HG02642 (cell line): ENCODE measurements at regions not wholly inside any gene's neighbourhood (a gene's known extent, or its start where the extent isn't known, plus 50 kb on each side); places are given as distances from the start of the nearest gene placed in this dataset.
"Not testable (repeated sequence)": the region's sequence is repeated elsewhere in the genome, so short reads cannot be mapped to it uniquely, and the experiment has no call there.

Experiments
- ATAC-seq: cut with Tn5 transposase; IDR thresholded peaks from one replicate; pipeline ENCODE4 v1.9.1; 2021; ENCODE audit warnings: mild to moderate bottlenecking; ENCODE audit not compliant: unreplicated experiment, poor library complexity

- no peak for ATAC-seq
Observed at GRCh38 chr20:12700701-12701100, 308.1 kb upstream of the SPTLC3 start.

GRCh38 chr20:12702312-12702711 lies 306.5 kb upstream of the SPTLC3 start:
- ATAC-seq: no peak

GRCh38 chr20:12715371-12715770 lies 293.4 kb upstream of the SPTLC3 start:
- ATAC-seq: no peak

- ATAC-seq: no peak
Observed at GRCh38 chr20:12715991-12716680, 292.6 kb upstream of the SPTLC3 start.

- no peak for ATAC-seq
Observed at GRCh38 chr20:12717061-12717460, 291.7 kb upstream of the SPTLC3 start.

- ATAC-seq: no peak
Observed at GRCh38 chr20:12718619-12719018, 290.2 kb upstream of the SPTLC3 start.

- no peak for ATAC-seq
Observed at GRCh38 chr20:12721636-12722035, 287.1 kb upstream of the SPTLC3 start.

- ATAC-seq: no peak
Observed at GRCh38 chr20:12722091-12722490, 286.7 kb upstream of the SPTLC3 start.

- no peak for ATAC-seq
Observed at GRCh38 chr20:12723811-12724210, 285.0 kb upstream of the SPTLC3 start.

GRCh38 chr20:12728782-12729181 lies 280.0 kb upstream of the SPTLC3 start:
- ATAC-seq: no peak

- ATAC-seq: no peak
Observed at GRCh38 chr20:12729326-12729725, 279.4 kb upstream of the SPTLC3 start.

GRCh38 chr20:12733811-12734210 lies 275.0 kb upstream of the SPTLC3 start:
- ATAC-seq: no peak

- ATAC-seq: no peak
Observed at GRCh38 chr20:12737497-12737896, 271.3 kb upstream of the SPTLC3 start.

GRCh38 chr20:12737900-12738299 lies 270.9 kb upstream of the SPTLC3 start:
- ATAC-seq: no peak

GRCh38 chr20:12740647-12741046 lies 268.1 kb upstream of the SPTLC3 start:
- no peak for ATAC-seq

GRCh38 chr20:12744037-12744436 lies 264.7 kb upstream of the SPTLC3 start:
- no peak for ATAC-seq

- ATAC-seq: no peak
Observed at GRCh38 chr20:12748359-12748994, 260.3 kb upstream of the SPTLC3 start.

- ATAC-seq: no peak
Observed at GRCh38 chr20:12750221-12750620, 258.6 kb upstream of the SPTLC3 start.

- not testable (repeated sequence) for ATAC-seq
Observed at GRCh38 chr20:12752900-12753693, 255.7 kb upstream of the SPTLC3 start.

GRCh38 chr20:12753742-12754141 lies 255.0 kb upstream of the SPTLC3 start:
- not testable (repeated sequence) for ATAC-seq

- not testable (repeated sequence) for ATAC-seq
Observed at GRCh38 chr20:12759493-12759892, 249.3 kb upstream of the SPTLC3 start.
